Gastrocnemius medialis (tissue), 4 donors: ENCODE measurements at regions not wholly inside any gene's neighbourhood (a gene's known extent, or its start where the extent isn't known, plus 50 kb on each side); places are given as distances from the start of the nearest gene placed in this dataset.

Source experiments
- CTCF ChIP-seq, 5 experiments: fragments of 450-650 bp in 3 of 5; fragments of 200-600 bp in 2 of 5; sonication (generic) in 2 of 5; IDR thresholded peaks in 4 of 5; conservative IDR thresholded peaks in 1 of 5; 1 replicate in 4 of 5; 2 replicates in 1 of 5; pipeline ENCODE4 v1.5.1; 2016 to 2019; ENCODE audit warnings: antibody characterized with exemption in 5 of 5, mild to moderate bottlenecking in 3 of 5, moderate library complexity in 3 of 5
- POLR2A ChIP-seq, 2 donors: fragments of 450-650 bp; IDR thresholded peaks; one replicate each; pipeline ENCODE4 v1.6.1; 2017; ENCODE audit warnings: antibody characterized with exemption in 2 of 2, mild to moderate bottlenecking in 2 of 2, moderate library complexity in 2 of 2

GRCh38 chr14:86772075-86772474 lies 1220.9 kb downstream of the GALC start:
- TF ChIP-seq POLR2A (IDR thresholded peaks at IDR 0.05), result no peak
- TF ChIP-seq CTCF (IDR thresholded peaks at IDR 0.05 in 4 of 5, conservative IDR thresholded peaks at IDR 0.05 in 1 of 5), result no peak
